BLaER1 treated with 17β-estradiol and CSF1 and Interleukin-3, amounts not matched to agents 10 nM and 100 nM (cell line): ENCODE measurements at regions not wholly inside any gene's neighbourhood (a gene's known extent, or its start where the extent isn't known, plus 50 kb on each side); places are given as distances from the start of the nearest gene placed in this dataset.

Experiments
- H3K27ac ChIP-seq, 11 experiments: shearing (Covaris generic); formaldehyde crosslinking; 2 replicates each; pipeline ENCODE4 v1.8.1; 2022
- H3K27me3 ChIP-seq, 11 experiments: shearing (Covaris generic); formaldehyde crosslinking; 2 replicates each; pipeline ENCODE4 v1.8.1; 2022
- H3K36me3 ChIP-seq, 11 experiments: shearing (Covaris generic); formaldehyde crosslinking; 2 replicates each; pipeline ENCODE4 v1.8.1; 2022
- H3K4me1 ChIP-seq, 10 experiments: shearing (Covaris generic); formaldehyde crosslinking; 2 replicates each; pipeline ENCODE4 v1.8.1; 2022
- H3K4me2 ChIP-seq, 11 experiments: shearing (Covaris generic); formaldehyde crosslinking; 2 replicates each; pipeline ENCODE4 v1.8.1; 2022
- H3K4me3 ChIP-seq, 10 experiments: shearing (Covaris generic); formaldehyde crosslinking; 2 replicates each; pipeline ENCODE4 v1.8.1; 2022
- H3K9ac ChIP-seq, 11 experiments: shearing (Covaris generic); formaldehyde crosslinking; 2 replicates each; pipeline ENCODE4 v1.8.1; 2022
- H3K9me3 ChIP-seq, 11 experiments: shearing (Covaris generic); formaldehyde crosslinking; replicated peaks in 1 of 11; 2 replicates each; pipeline ENCODE4 v1.8.1; 2022
- H4K20me1 ChIP-seq, 11 experiments: shearing (Covaris generic); formaldehyde crosslinking; 2 replicates each; pipeline ENCODE4 v1.8.1; 2022
- Cebpa-rat ChIP-seq, 11 experiments: shearing (Covaris generic); IDR thresholded peaks; 2 replicates each; pipeline ENCODE4 v1.8.1; 2022

DNA sequence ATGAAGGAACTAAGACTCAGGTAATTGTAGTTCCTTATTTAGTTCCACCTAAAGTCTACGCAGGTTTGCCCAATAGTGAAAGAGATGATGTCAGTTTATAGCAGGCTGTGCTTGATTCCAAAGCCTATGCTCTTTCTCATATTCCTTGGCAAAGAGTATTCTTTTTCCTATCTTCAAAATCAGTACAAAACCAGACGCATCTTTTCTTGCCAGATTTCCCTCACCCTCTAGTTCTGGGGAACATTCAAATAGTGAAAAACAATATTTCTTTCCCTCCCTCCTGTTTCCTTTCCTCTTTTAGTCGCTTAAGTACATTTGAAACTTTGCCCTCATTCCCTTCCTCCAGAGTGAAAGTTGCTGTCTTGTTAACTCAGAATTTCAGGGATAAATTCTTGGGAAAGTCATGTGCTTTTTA lies 134.6 kb upstream of the PDZRN3 start:
- no peaks in the 10 kb centered on the region for H3K27me3 ChIP-seq
- H3K9ac ChIP-seq, result no peak overlapping the region
- no peaks in the 10 kb centered on the region for H3K9me3 ChIP-seq
- peak overlapping the region in 2 of 11 experiments; percentile 27 to 31; a peak in 4 of 22 replicates for H3K4me2 ChIP-seq
- H3K36me3 ChIP-seq, result no peaks in the 10 kb centered on the region
- no peaks in the 10 kb centered on the region for H4K20me1 ChIP-seq
- H3K4me1 ChIP-seq, result peaks cover 0 to 17% (median 4%) of the 10 kb centered on the region in 10 experiments; a peak in 8 of 20 replicates
- H3K27ac ChIP-seq, result no peak overlapping the region
- H3K4me3 ChIP-seq, result no peak overlapping the region
- TF ChIP-seq Cebpa-rat (IDR thresholded peaks at IDR 0.05), result no peak

GRCh38 chr3:73757536-73757935 lies 132.8 kb upstream of the PDZRN3 start:
- no peaks in the 10 kb centered on the region for H4K20me1 ChIP-seq
- H3K36me3 ChIP-seq, result no peaks in the 10 kb centered on the region
- H3K9me3 ChIP-seq, result no peaks in the 10 kb centered on the region
- H3K4me3 ChIP-seq, result no peak overlapping the region
- H3K27ac ChIP-seq, result no peak overlapping the region
- H3K4me2 ChIP-seq, result no peak overlapping the region
- no peak overlapping the region for H3K9ac ChIP-seq
- TF ChIP-seq Cebpa-rat (IDR thresholded peaks at IDR 0.05), result no peak
- peaks cover 0 to 17% (median 4%) of the 10 kb centered on the region in 10 experiments; a peak in 8 of 20 replicates for H3K4me1 ChIP-seq
- no peaks in the 10 kb centered on the region for H3K27me3 ChIP-seq

DNA sequence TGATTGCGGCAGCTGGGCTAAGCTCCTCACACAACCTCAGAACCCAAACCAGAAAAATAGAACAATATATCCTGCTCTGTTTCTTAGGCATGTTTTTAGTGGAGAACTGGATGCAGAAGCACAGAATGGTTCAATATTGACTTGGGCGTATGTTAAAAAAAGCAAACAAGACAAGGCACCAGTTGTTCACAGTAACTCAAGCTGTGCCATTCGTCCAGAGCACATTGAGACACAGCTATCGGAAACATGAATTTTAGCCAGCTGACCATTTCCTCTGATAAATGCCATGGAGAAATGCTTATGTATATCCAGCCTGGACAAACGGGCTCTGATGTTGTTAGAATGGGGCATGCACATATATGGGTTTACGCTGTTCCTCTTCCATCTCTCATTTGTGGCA lies 129.2 kb upstream of the PDZRN3 start:
- Histone ChIP-seq H3K4me2 (no peak overlapping the region), H3K4me3 (no peak overlapping the region)
- no peak for TF ChIP-seq Cebpa-rat (IDR thresholded peaks at IDR 0.05)

GRCh38 chr3:73752338-73752737 lies 127.6 kb upstream of the PDZRN3 start:
- H4K20me1 ChIP-seq, result no peaks in the 10 kb centered on the region
- H3K9ac ChIP-seq, result no peak overlapping the region
- H3K4me2 ChIP-seq, result no peak overlapping the region
- no peak for TF ChIP-seq Cebpa-rat (IDR thresholded peaks at IDR 0.05)
- no peaks in the 10 kb centered on the region for H3K9me3 ChIP-seq
- H3K27ac ChIP-seq, result no peak overlapping the region
- H3K27me3 ChIP-seq, result no peaks in the 10 kb centered on the region
- no peaks in the 10 kb centered on the region for H3K36me3 ChIP-seq
- no peaks in the 10 kb centered on the region for H3K4me1 ChIP-seq
- no peak overlapping the region for H3K4me3 ChIP-seq

More for the DNA sequence above, 129.2 kb upstream of the PDZRN3 start:
- H3K27me3 ChIP-seq, result no peaks in the 10 kb centered on the region
- H3K36me3 ChIP-seq, result no peaks in the 10 kb centered on the region
- no peak overlapping the region for H3K27ac ChIP-seq
- H4K20me1 ChIP-seq, result no peaks in the 10 kb centered on the region
- peaks cover 0 to 9% (median 4%) of the 10 kb centered on the region in 10 experiments; a peak in 8 of 20 replicates for H3K4me1 ChIP-seq
- no peaks in the 10 kb centered on the region for H3K9me3 ChIP-seq
- H3K9ac ChIP-seq, result no peak overlapping the region

DNA sequence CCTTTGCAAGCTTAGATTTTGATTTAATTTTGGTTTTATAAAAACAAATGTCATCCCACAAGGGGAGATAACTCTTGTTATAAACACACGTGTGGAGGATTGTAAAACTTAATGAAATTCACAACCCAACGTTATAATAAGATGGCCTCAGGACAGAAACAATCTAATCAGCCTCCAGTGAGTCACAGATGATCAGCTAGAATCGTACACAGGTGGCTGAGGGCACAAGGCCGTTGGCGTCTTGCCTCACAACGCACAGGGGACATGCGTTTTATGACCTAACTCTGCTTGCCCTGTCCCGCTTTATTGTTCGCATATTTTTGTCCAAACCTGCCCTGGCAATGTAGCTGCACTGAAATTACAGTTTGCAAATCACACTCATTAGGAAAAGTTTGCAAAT lies 121.9 kb upstream of the PDZRN3 start:
- Histone ChIP-seq H3K27me3 (no peaks in the 10 kb centered on the region), H4K20me1 (no peaks in the 10 kb centered on the region), H3K9ac (no peak overlapping the region), H3K4me1 (no peaks in the 10 kb centered on the region), H3K4me2 (no peak overlapping the region), H3K9me3 (no peaks in the 10 kb centered on the region), H3K27ac (no peak overlapping the region), H3K4me3 (no peak overlapping the region), H3K36me3 (no peaks in the 10 kb centered on the region)
- no peak for TF ChIP-seq Cebpa-rat (IDR thresholded peaks at IDR 0.05)

GRCh38 chr3:73745526-73746191 lies 120.9 kb upstream of the PDZRN3 start:
- Histone ChIP-seq H3K4me2 (no peak overlapping the region), H3K9ac (no peak overlapping the region), H3K27me3 (no peaks in the 10 kb centered on the region), H3K4me3 (no peak overlapping the region), H3K36me3 (no peaks in the 10 kb centered on the region), H3K9me3 (no peaks in the 10 kb centered on the region), H4K20me1 (no peaks in the 10 kb centered on the region), H3K4me1 (no peaks in the 10 kb centered on the region), H3K27ac (no peak overlapping the region)
- TF ChIP-seq Cebpa-rat (IDR thresholded peaks at IDR 0.05), result no peak

DNA sequence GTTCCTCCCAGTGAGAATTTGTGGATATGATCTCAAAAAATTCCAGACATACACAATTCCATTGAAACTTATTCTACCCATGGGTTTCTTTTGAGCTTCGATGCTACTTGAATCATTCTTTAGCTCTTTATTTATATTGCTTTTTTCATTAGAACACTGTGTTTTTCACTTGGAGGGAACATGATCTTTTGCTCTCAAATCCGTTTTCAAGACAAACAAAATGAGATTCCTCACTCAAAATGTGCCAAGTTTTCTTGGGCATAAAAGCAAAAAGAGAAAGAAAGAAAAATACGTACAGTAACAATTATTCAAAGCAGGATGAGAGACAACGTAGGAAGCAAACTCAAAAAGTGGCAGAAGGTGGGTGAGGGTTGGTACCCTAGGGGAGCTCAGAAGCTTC lies 118.8 kb upstream of the PDZRN3 start:
- no peaks in the 10 kb centered on the region for H3K27me3 ChIP-seq
- H3K9ac ChIP-seq, result no peak overlapping the region
- H3K9me3 ChIP-seq, result no peaks in the 10 kb centered on the region
- no peaks in the 10 kb centered on the region for H3K4me1 ChIP-seq
- H3K36me3 ChIP-seq, result no peaks in the 10 kb centered on the region
- H3K27ac ChIP-seq, result no peak overlapping the region
- no peak overlapping the region for H3K4me3 ChIP-seq
- no peaks in the 10 kb centered on the region for H4K20me1 ChIP-seq
- no peak overlapping the region for H3K4me2 ChIP-seq
- no peak for TF ChIP-seq Cebpa-rat (IDR thresholded peaks at IDR 0.05)

DNA sequence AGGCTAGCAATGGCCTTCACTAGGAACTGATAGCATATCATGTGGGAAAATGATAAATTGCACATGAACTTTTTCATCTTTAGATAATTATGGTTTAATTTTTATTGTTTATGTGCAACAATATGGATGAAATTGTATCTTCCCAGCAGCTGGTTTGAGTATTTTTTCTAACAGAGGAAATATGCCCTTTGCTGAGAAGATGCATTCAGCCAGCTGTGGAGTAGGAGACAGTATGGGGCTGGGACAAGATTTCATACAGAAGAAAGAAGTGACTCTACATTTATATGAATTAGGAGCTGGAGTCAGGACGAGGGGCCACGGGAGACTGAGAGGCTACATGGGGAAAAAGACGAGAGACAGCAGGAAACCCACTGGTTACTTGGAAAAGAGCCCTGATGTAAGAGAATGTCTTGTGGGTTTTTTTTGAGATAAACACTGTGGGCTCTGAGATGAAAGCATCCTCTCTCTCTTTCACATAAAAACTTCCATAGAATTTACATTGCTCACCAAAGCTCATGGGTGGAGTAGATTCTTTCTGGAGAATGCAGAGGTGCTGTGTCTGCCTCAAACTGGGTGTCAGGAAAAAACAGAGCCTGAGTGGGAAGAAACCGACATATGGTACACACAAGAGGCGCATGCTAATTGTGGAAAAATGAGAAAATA lies 115.2 kb upstream of the PDZRN3 start:
- Histone ChIP-seq H4K20me1 (no peaks in the 10 kb centered on the region), H3K4me2 (no peak overlapping the region), H3K9ac (no peak overlapping the region), H3K27me3 (no peaks in the 10 kb centered on the region), H3K4me3 (no peak overlapping the region), H3K9me3 (no peaks in the 10 kb centered on the region), H3K4me1 (no peaks in the 10 kb centered on the region), H3K36me3 (no peaks in the 10 kb centered on the region), H3K27ac (no peak overlapping the region)
- no peak for TF ChIP-seq Cebpa-rat (IDR thresholded peaks at IDR 0.05)

DNA sequence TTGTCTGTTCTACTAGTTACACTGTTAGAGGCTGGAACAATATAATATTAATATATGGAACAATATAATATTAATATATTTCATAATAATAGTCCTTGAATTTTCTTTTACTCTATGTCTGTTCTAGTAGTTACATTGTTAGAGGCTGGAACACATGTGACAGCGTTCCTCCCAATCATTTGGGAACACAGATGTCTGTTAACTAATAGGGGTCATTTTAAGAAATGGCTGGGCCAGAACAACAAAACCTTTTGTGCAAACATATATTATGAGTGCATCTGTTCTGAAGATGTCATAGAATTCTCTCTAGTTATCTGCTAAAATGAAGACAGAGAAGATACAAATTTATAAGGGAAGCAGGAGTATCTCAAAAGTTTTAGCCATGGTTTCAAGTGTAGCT lies 114.0 kb upstream of the PDZRN3 start:
- Histone ChIP-seq H4K20me1 (no peaks in the 10 kb centered on the region), H3K36me3 (no peaks in the 10 kb centered on the region), H3K4me1 (no peaks in the 10 kb centered on the region), H3K27ac (no peak overlapping the region), H3K9me3 (no peaks in the 10 kb centered on the region), H3K9ac (no peak overlapping the region), H3K4me3 (no peak overlapping the region), H3K27me3 (no peaks in the 10 kb centered on the region), H3K4me2 (no peak overlapping the region)
- TF ChIP-seq Cebpa-rat (IDR thresholded peaks at IDR 0.05), result no peak
